Upper lobe of left lung (tissue), 4 donors: ENCODE measurements at regions not wholly inside any gene's neighbourhood (a gene's known extent, or its start where the extent isn't known, plus 50 kb on each side); places are given as distances from the start of the nearest gene placed in this dataset.

ENCODE experiments used
- CTCF ChIP-seq, 6 experiments: fragments of 450-650 bp in 4 of 6; fragments of 200-600 bp in 2 of 6; sonication (generic) in 2 of 6; IDR thresholded peaks; one replicate each; pipeline ENCODE4 v1.5.1; 2016 to 2019; ENCODE audit warnings: antibody characterized with exemption in 6 of 6
- EP300 ChIP-seq, 4 donors: sonication (generic); formaldehyde crosslinking; IDR thresholded peaks; one replicate each; pipeline ENCODE4 v1.5.1; 2017; ENCODE audit warnings: antibody characterized with exemption in 4 of 4, control low read depth in 2 of 4
- POLR2A ChIP-seq, 4 donors: fragments of 450-650 bp; IDR thresholded peaks; one replicate each; pipeline ENCODE4 v1.5.1; 2016 to 2017; ENCODE audit warnings: antibody characterized with exemption in 4 of 4, mild to moderate bottlenecking in 2 of 4

- TF ChIP-seq CTCF (IDR thresholded peaks at IDR 0.05) (no peak), EP300 (IDR thresholded peaks at IDR 0.05) (no peak), POLR2A (IDR thresholded peaks at IDR 0.05) (no peak)
Observed at GRCh38 chr2:57884281-57884680, 162.3 kb upstream of the VRK2 start.
